ENCODE measurements at regions not wholly inside any gene's neighbourhood (a gene's known extent, or its start where the extent isn't known, plus 50 kb on each side); places are given as distances from the start of the nearest gene placed in this dataset.

DNA sequence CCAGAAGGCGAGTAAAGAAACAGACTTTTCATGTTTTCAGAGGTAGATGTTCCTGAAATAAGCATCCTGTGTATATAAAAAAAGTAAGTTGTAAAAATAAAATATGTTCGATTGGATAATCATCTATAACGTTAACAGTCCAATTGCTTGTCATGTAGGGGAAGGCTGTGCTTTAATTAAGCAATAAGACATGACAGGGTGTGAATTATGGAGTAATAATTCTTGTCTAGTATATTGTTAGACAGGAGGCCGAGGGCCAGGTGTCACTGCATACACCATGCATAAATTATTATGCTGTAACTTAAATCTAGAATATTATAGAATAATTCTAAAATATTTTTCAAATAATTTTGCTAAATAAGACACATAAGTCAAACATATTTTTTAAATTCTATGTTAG is 494.6 kb upstream of the TENM3 start:
- TF ChIP-seq CTCF (IDR thresholded peaks at IDR 0.05), result no peak
- TF ChIP-seq POLR2A (IDR thresholded peaks at IDR 0.05), result no peak
